GM23338 (cell line): ENCODE measurements at regions not wholly inside any gene's neighbourhood (a gene's known extent, or its start where the extent isn't known, plus 50 kb on each side); places are given as distances from the start of the nearest gene placed in this dataset.
A peak's percentile ranks its signal among the peaks of the same experiment; 100 is the strongest.
"Not testable (repeated sequence)": the region's sequence is repeated elsewhere in the genome, so short reads cannot be mapped to it uniquely, and the experiment has no call there.

Experiments used
- EZH2 ChIP-seq: fragments of 200-600 bp; sonication (generic); IDR thresholded peaks from one replicate; pipeline ENCODE4 v1.8.0; 2017; ENCODE audit warnings: antibody characterized with exemption, mild to moderate bottlenecking, low read depth; ENCODE audit not compliant: unreplicated experiment
- EZH2phosphoT487 ChIP-seq: fragments of 200-600 bp; sonication (generic); IDR thresholded peaks from one replicate; pipeline ENCODE4 v1.8.1; 2018; ENCODE audit warnings: antibody characterized with exemption; ENCODE audit not compliant: unreplicated experiment
- JUNB ChIP-seq: IDR thresholded peaks from one replicate; pipeline ENCODE4 v1.6.1; 2016; ENCODE audit warnings: antibody characterized with exemption; ENCODE audit not compliant: unreplicated experiment
- NANOG ChIP-seq: IDR thresholded peaks from 2 replicates; pipeline ENCODE4 v1.6.1; 2016; ENCODE audit warnings: antibody characterized with exemption, borderline replicate concordance
- POLR2AphosphoS5 ChIP-seq: IDR thresholded peaks from 2 replicates; pipeline ENCODE4 v1.6.1; 2016; ENCODE audit warnings: antibody characterized with exemption, low read depth
- REST ChIP-seq: IDR thresholded peaks from one replicate; pipeline ENCODE4 v1.6.1; 2018; ENCODE audit warnings: antibody characterized with exemption; ENCODE audit not compliant: unreplicated experiment
- STAT1 ChIP-seq: IDR thresholded peaks from one replicate; pipeline ENCODE4 v1.6.1; 2016; ENCODE audit warnings: antibody characterized with exemption; ENCODE audit not compliant: unreplicated experiment
- TF ChIP-seq, protein P1 (sequence below), 2 experiments: fragments of 200-600 bp in 1 of 2; sonication (generic) in 1 of 2; conservative IDR thresholded peaks; 2 replicates each; pipeline versions ENCODE4 v1.5.1 to v1.6.1; 2016 to 2017; ENCODE audit warnings: antibody characterized with exemption in 2 of 2, low read depth in 2 of 2, mild to moderate bottlenecking in 2 of 2, moderate library complexity in 1 of 2

DNA sequence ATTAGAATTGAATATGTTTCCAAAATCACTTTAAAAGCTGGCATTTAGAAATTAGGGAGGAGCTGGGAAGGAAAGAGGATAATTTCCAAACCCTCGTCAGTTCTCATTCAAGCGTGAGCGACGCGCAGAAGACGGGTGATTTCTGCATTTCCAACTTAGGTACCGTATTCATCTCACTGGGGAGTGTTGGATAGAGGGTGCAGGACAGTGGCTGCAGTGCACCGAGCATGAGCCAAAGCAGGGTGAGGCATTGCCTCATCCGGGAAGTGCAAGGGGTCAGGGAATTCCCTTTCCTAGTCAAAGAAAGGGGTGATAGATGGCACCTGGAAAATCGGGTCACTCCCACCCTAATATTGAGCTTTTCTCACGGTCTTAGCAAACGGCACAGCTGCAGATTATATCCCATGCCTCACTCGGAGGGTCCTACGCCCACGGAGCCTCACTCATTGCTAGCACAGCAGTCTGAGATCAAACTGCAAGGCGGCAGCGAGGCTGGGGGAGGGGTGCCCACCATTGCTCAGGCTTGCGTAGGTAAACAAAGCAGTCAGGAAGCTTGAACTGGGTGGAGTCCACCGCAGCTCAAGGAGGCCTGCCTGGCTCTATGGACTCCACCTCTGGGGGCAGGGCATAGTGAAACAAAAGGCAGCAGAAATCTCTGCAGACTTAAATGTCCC lies 114.3 kb upstream of the BNIP2 start:
- TF ChIP-seq, protein P1, sequence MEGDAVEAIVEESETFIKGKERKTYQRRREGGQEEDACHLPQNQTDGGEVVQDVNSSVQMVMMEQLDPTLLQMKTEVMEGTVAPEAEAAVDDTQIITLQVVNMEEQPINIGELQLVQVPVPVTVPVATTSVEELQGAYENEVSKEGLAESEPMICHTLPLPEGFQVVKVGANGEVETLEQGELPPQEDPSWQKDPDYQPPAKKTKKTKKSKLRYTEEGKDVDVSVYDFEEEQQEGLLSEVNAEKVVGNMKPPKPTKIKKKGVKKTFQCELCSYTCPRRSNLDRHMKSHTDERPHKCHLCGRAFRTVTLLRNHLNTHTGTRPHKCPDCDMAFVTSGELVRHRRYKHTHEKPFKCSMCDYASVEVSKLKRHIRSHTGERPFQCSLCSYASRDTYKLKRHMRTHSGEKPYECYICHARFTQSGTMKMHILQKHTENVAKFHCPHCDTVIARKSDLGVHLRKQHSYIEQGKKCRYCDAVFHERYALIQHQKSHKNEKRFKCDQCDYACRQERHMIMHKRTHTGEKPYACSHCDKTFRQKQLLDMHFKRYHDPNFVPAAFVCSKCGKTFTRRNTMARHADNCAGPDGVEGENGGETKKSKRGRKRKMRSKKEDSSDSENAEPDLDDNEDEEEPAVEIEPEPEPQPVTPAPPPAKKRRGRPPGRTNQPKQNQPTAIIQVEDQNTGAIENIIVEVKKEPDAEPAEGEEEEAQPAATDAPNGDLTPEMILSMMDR (conservative IDR thresholded peaks at IDR 0.05; ENCODE audit: low read depth in 2 of 2) = not testable (repeated sequence)
- 0 out of 2 replicates have a peak, but pooled peaks have one; percentile 26 for TF ChIP-seq POLR2AphosphoS5
- not testable (repeated sequence) for TF ChIP-seq EZH2, REST, EZH2phosphoT487, STAT1, NANOG, JUNB
